Lower leg skin (tissue), 4 donors: ENCODE measurements at regions not wholly inside any gene's neighbourhood (a gene's known extent, or its start where the extent isn't known, plus 50 kb on each side); places are given as distances from the start of the nearest gene placed in this dataset.
"Not testable (repeated sequence)": the region's sequence is repeated elsewhere in the genome, so short reads cannot be mapped to it uniquely, and the experiment has no call there.

ENCODE experiments used
- DNase-seq, 2 donors: peaks; one replicate each; pipeline ENCODE4 v3.0.0-alpha.2; 2019; ENCODE audit warnings: low spot score in 2 of 2
- H3K4me3 ChIP-seq: fragments of 200-600 bp; sonication (generic); 2 replicates; pipeline ENCODE4 v1.5.1; 2017; ENCODE audit warnings: mild to moderate bottlenecking, low read depth; ENCODE audit not compliant: poor library complexity, severe bottlenecking
- CTCF ChIP-seq, 3 donors: fragments of 450-650 bp; IDR thresholded peaks; one replicate each; pipeline ENCODE4 v1.5.1; 2016; ENCODE audit warnings: antibody characterized with exemption in 3 of 3, mild to moderate bottlenecking in 3 of 3, moderate library complexity in 2 of 3
- POLR2A ChIP-seq, 2 donors: fragments of 450-650 bp; IDR thresholded peaks; one replicate each; pipeline ENCODE4 v1.6.1; 2016 to 2017; ENCODE audit warnings: antibody characterized with exemption in 2 of 2, mild to moderate bottlenecking in 1 of 2, moderate library complexity in 1 of 2
- WGBS, 2 donors: methylation state at CpG; one replicate each; pipeline ENCODE4 v1.1.5; 2018; 5-methylcytosine and 5-hydroxymethylcytosine counted together
- intact Hi-C: fragments of 100-400 bp; cut with DNase I; formaldehyde crosslinking; loops from one replicate; pipeline ENCODE4 v1.15.0; 2023; ENCODE audit warnings: low total_unique reads

GRCh38 chr6:156430386-156430785, 346.8 kb upstream of the ARID1B start:
- no peak for DNase-seq
- WGBS, 2 donors, result 59 to 63% methylated on average over 3 of the region's 3 CpGs
- TF ChIP-seq POLR2A (IDR thresholded peaks at IDR 0.05), result no peak
- H3K4me3 ChIP-seq, result no peak overlapping the region
- intact Hi-C loops, result no loop called here

GRCh38 chr6:156427345-156427744, 349.8 kb upstream of the ARID1B start:
- H3K4me3 ChIP-seq, result no peak overlapping the region
- DNase-seq, result peak in 1 of 2 donors; percentile 70
- TF ChIP-seq CTCF (IDR thresholded peaks at IDR 0.05) (no peak), POLR2A (IDR thresholded peaks at IDR 0.05) (no peak)
- 0 to 6% methylated on average over 2 of the region's 2 CpGs for WGBS, 2 donors
- intact Hi-C loops, result no loop called here

- no peak for DNase-seq
- intact Hi-C loops, result no loop called here
- WGBS, 2 donors, result 55 to 68% methylated on average over 6 of the region's 6 CpGs
- TF ChIP-seq CTCF (IDR thresholded peaks at IDR 0.05), result no peak
- no peak for TF ChIP-seq POLR2A (IDR thresholded peaks at IDR 0.05)
- H3K4me3 ChIP-seq, result no peak overlapping the region
These were observed 351.7 kb upstream of the ARID1B start for GRCh38 chr6:156425359-156426020.

GRCh38 chr6:156423829-156424228, 353.3 kb upstream of the ARID1B start:
- TF ChIP-seq CTCF (IDR thresholded peaks at IDR 0.05) (no peak), POLR2A (IDR thresholded peaks at IDR 0.05) (no peak)
- intact Hi-C loops, result no loop called here
- no peak for DNase-seq
- no peak overlapping the region for H3K4me3 ChIP-seq
- WGBS, 2 donors, result 80 to 94% methylated on average over 3 of the region's 3 CpGs

- WGBS, 2 donors, result 74 to 88% methylated on average over 6 of the region's 6 CpGs
- DNase-seq, result no peak
- intact Hi-C loops, result no loop called here
- H3K4me3 ChIP-seq, result no peak overlapping the region
- TF ChIP-seq CTCF (IDR thresholded peaks at IDR 0.05) (no peak), POLR2A (IDR thresholded peaks at IDR 0.05) (no peak)
These were observed 354.1 kb upstream of the ARID1B start for GRCh38 chr6:156423075-156423474.

GRCh38 chr6:156421933-156422332, 355.2 kb upstream of the ARID1B start:
- WGBS, 2 donors, result 95 to 98% methylated on average over 2 of the region's 2 CpGs
- intact Hi-C loops, result no loop called here
- TF ChIP-seq CTCF (IDR thresholded peaks at IDR 0.05) (no peak), POLR2A (IDR thresholded peaks at IDR 0.05) (no peak)
- no peak overlapping the region for H3K4me3 ChIP-seq
- DNase-seq, result no peak

GRCh38 chr6:156421301-156421700, 355.9 kb upstream of the ARID1B start:
- whole genome bisulfite sequencing, 2 donors, result 43 to 55% methylated on average over 5 of the region's 5 CpGs
- DNase-seq, H3K4me3 ChIP-seq, intact Hi-C loops: not testable (repeated sequence)
